Liver (tissue), 3 donors: ENCODE measurements at regions not wholly inside any gene's neighbourhood (a gene's known extent, or its start where the extent isn't known, plus 50 kb on each side); places are given as distances from the start of the nearest gene placed in this dataset.

Experiments
- ATF3 ChIP-seq: IDR thresholded peaks from 2 replicates; pipeline ENCODE4 v1.6.1; 2016; ENCODE audit warnings: antibody characterized with exemption
- JUND ChIP-seq, 2 donors: IDR thresholded peaks; 2 replicates each; pipeline ENCODE4 v1.6.1; 2016; ENCODE audit warnings: antibody characterized with exemption in 2 of 2
- MAX ChIP-seq: IDR thresholded peaks from 2 replicates; pipeline ENCODE4 v1.6.1; 2016; ENCODE audit warnings: antibody characterized with exemption
- RAD21 ChIP-seq, 2 donors: IDR thresholded peaks; 2 replicates each; pipeline ENCODE4 v1.6.1; 2016; ENCODE audit warnings: antibody characterized with exemption in 2 of 2, mild to moderate bottlenecking in 2 of 2
- REST ChIP-seq: IDR thresholded peaks from 2 replicates; pipeline ENCODE4 v1.6.1; 2016; ENCODE audit warnings: antibody characterized with exemption, mild to moderate bottlenecking
- TAF1 ChIP-seq: conservative IDR thresholded peaks from 2 replicates; pipeline ENCODE4 v1.6.1; 2016; ENCODE audit warnings: antibody characterized with exemption, mild to moderate bottlenecking
- YY1 ChIP-seq: IDR thresholded peaks from 2 replicates; pipeline ENCODE4 v1.6.1; 2016; ENCODE audit warnings: antibody characterized with exemption, mild to moderate bottlenecking
- TF ChIP-seq, protein P1 (sequence below): fragments of 150-350 bp; IDR thresholded peaks from 2 replicates; pipeline ENCODE4 v1.5.1; 2017; ENCODE audit warnings: improper control_type of control experiment, low read depth, low read length; ENCODE audit not compliant: missing input control
- donor health status: healthy.
- donor health status: healthy.

DNA sequence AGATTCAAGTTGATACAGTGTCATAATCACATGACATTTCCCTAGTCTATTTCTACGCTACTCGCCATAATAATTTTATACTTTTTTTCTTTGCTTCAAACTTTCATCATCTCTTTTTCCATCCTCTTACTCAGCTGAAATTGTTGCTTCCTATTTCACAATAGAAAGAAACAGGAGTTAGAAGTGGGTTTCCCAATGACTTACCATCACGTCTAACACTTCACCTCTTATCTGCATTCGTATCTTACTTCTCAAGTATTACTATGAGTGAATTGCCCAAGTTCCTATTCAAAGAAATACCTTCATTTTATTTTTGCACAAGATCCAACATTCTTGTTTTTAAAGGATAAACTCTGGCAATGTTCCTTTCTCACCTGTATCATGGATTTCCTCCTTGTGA, 1539.9 kb downstream of the SI start:
- TF ChIP-seq TAF1 (no peak), YY1 (no peak), ATF3 (no peak), REST (no peak), JUND (IDR thresholded peaks at IDR 0.05) (no peak), RAD21 (IDR thresholded peaks at IDR 0.05) (no peak), MAX (no peak)
- TF ChIP-seq, protein P1, sequence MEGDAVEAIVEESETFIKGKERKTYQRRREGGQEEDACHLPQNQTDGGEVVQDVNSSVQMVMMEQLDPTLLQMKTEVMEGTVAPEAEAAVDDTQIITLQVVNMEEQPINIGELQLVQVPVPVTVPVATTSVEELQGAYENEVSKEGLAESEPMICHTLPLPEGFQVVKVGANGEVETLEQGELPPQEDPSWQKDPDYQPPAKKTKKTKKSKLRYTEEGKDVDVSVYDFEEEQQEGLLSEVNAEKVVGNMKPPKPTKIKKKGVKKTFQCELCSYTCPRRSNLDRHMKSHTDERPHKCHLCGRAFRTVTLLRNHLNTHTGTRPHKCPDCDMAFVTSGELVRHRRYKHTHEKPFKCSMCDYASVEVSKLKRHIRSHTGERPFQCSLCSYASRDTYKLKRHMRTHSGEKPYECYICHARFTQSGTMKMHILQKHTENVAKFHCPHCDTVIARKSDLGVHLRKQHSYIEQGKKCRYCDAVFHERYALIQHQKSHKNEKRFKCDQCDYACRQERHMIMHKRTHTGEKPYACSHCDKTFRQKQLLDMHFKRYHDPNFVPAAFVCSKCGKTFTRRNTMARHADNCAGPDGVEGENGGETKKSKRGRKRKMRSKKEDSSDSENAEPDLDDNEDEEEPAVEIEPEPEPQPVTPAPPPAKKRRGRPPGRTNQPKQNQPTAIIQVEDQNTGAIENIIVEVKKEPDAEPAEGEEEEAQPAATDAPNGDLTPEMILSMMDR, result no peak
